GM18951 (cell line): ENCODE measurements at regions not wholly inside any gene's neighbourhood (a gene's known extent, or its start where the extent isn't known, plus 50 kb on each side); places are given as distances from the start of the nearest gene placed in this dataset.

ENCODE experiments used
- POLR2A ChIP-seq: IDR thresholded peaks from 4 replicates; pipeline ENCODE4 v1.6.1; 2011; ENCODE audit warnings: mild to moderate bottlenecking; ENCODE audit not compliant: insufficient read length, insufficient read depth; ENCODE audit errors: extremely low read depth
- in situ Hi-C: fragments of 300-500 bp; cut with MboI; formaldehyde crosslinking; loops from one replicate; pipeline ENCODE4 v1.12.0; 2022; ENCODE audit warnings: low sequenced_read_pairs, mixed read lengths, inconsistent platforms; ENCODE audit not compliant: unreplicated experiment

DNA sequence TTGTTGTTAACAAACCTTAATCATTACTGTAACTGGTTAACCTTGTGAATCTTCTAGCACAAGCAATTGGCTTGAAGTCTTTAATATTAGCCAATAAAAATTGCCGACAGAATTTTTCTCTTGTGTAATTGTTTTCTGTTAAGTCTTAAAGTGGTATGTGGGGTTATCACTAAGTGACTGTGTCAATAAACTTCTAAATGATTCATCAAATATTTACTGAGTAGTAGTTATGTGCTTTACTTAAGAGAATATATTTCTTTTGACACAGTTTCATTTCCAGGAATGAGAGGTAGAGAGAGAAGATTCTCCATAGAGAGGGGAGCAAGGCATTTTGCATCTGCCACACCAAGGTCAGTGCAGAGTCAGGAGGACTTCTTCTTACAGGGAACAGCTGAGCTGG is 2361.6 kb upstream of the AGA start:
- in situ Hi-C loops, result no loop called here

GRCh38 chr4:179804440-179804839 is 2362.2 kb upstream of the AGA start:
- TF ChIP-seq POLR2A, result no peak
- in situ Hi-C loops, result no loop called here

More for the DNA sequence above, 2361.6 kb upstream of the AGA start:
- TF ChIP-seq POLR2A, result no peak

GRCh38 chr4:179817317-179817716 is 2375.1 kb upstream of the AGA start:
- no peak for TF ChIP-seq POLR2A
- in situ Hi-C loops, result no loop called here

- in situ Hi-C loops, result no loop called here
- no peak for TF ChIP-seq POLR2A
These were observed 2381.1 kb upstream of the AGA start for GRCh38 chr4:179823342-179823741.

- no peak for TF ChIP-seq POLR2A
- in situ Hi-C loops, result no loop called here
These were observed 2389.0 kb upstream of the AGA start for GRCh38 chr4:179831274-179831673.

- TF ChIP-seq POLR2A, result no peak
- in situ Hi-C loops, result no loop called here
These were observed 2394.2 kb upstream of the AGA start for GRCh38 chr4:179836179-179837075.

DNA sequence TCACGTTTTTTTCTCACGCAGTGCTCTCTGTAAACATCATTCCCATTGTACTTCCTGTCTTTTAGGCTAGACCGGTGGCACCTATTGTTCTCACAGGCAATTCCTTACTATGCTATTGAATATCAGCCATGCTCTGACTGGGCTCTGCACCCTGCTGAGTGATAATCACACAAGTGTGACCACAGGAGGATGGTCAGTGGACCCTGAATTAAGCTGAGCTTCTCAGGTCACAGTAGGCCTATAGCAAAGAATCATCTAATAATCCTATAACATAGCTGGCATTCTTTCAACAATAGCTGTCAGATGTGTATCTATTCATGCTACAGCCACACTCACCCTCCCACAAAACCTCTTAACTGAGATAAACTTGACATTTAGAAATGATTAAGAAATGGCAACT is 2399.8 kb upstream of the TENM3 start:
- TF ChIP-seq POLR2A, result no peak
- in situ Hi-C loops, result no loop called here

GRCh38 chr4:179855469-179855868 is 2387.7 kb upstream of the TENM3 start:
- TF ChIP-seq POLR2A, result no peak
- in situ Hi-C loops, result loop anchor here (25.0 kb wide), 1 partner anchor 807 kb away; no protein-coding TSS in a partner anchor

GRCh38 chr4:179858221-179858620 is 2385.0 kb upstream of the TENM3 start:
- in situ Hi-C loops, result loop anchor here (25.0 kb wide), 1 partner anchor 804 kb away; no protein-coding TSS in a partner anchor
- TF ChIP-seq POLR2A, result no peak

DNA sequence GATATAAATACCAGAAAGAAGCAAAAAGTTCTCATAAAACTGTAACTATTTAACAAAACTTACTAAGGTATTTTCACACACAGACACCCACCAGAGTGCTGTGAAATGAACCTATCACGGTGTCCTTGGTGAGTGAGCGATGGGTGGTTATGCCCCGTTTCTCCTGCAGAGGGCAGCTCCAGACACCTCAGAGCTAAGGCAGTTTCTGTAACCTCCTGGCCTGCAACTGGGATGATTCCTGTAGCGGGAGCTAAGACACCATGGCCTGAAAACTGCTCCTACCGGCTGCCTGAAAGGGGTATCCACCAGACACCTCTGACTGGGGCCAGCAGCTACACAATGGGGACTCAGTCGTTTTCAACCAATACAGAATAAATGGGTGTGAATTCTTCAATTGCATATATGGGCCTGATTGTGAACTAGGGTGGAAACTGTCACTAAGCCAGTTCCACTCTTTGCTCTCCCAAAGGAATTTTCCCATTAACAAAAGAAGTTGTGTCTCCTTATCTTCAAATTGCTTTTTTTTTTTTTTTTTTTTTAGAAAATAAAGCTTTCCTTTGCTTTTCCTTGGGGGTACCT is 2375.8 kb upstream of the TENM3 start:
- in situ Hi-C loops, result loop anchor here (25.0 kb wide), 1 partner anchor 795 kb away; no protein-coding TSS in a partner anchor

GRCh38 chr4:179871726-179872125 is 2371.5 kb upstream of the TENM3 start:
- in situ Hi-C loops, result loop anchor here (25.0 kb wide), 1 partner anchor 791 kb away; no protein-coding TSS in a partner anchor
- no peak for TF ChIP-seq POLR2A

More for the DNA sequence above, 2375.8 kb upstream of the TENM3 start:
- no peak for TF ChIP-seq POLR2A

DNA sequence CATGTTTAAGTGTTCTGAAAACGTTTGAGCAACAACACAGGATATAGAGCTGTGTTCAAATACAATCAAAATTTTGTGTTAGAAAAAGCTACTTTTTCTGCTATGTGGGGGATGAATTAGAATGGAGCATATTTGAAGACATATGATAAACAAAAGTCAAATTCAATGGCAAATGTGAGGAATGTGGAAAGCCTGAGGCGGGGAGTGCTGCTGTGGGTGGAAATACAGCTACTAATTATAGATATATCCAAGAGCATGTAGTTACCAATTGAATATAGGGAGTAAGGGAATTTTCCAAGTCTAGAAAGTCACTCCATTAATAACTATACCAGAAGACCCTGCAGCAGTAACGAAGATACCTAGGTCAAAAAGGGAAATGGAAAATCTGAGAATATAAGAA is 2370.4 kb upstream of the TENM3 start:
- no peak for TF ChIP-seq POLR2A
- in situ Hi-C loops, result loop anchor here (25.0 kb wide), 1 partner anchor 790 kb away; no protein-coding TSS in a partner anchor

DNA sequence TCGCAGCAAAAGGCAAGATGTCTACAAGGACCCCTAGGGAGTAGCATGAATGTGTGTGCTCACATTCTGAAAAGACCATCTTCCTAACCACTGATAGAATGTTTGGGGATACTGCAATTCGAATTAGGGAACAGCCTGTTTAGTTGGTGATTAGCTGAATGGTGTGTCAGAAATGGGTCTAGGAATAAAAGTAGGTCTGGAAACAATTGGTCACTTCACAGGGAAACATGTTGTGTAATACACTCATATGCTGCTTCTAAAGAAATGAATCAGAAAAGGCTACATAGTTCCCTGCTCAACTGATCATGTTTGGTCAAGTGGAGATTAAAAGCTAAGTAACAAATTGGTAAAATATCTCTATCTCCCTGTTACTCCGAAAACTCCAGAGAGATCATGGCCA is 2362.4 kb upstream of the TENM3 start:
- no peak for TF ChIP-seq POLR2A
- in situ Hi-C loops, result no loop called here

DNA sequence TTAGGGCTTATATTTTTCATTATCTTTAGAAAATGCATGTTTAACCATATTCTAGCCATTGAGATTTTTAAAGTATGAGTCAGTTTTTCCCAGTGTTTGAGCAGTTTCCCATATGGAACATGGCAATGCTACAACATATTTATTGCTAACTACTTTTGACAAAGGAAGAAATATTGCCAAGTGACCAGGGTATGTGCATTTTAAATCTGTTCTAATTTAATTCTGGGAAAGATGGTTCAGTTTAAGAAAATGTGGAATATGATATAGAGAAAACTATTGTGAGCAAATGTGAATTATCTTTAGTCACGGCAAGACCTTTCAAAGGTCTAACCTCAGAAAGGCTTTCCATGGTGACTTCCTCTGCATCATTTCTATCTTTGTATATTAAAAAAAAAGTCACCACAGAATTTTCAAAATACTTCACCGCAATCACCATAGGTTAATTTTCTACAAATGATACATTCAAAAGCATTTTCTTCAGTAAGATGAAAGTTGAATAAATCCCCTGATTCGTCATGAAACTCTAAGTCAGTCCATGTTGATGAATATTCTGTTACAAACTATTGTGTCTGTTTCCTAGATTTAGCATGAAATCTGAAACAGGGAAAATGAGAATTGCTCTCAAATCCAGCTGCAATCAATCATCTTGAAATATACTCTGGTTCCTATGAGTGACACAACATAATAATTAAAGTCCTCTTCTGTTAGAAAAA is 2349.0 kb upstream of the TENM3 start:
- TF ChIP-seq POLR2A, result no peak
- in situ Hi-C loops, result no loop called here

DNA sequence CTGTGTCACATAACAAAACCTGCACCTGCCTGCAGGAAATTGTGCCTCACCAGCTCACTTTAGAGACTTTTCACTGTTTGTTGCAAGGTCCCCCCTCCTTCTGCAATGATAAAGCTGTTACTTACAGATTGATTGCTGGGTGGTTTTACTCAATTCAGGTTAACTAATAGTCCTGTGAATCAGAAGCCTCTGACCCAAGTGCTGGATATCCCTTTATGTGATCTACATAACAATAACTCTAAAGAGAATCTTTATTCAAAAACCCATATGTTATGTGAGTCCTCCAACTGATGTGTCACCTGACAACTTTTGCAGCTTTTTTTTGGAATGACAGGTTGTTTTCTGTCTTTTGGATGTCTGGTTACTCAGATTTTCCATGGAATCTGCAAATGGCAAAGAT is 2323.6 kb upstream of the TENM3 start:
- no peak for TF ChIP-seq POLR2A
- in situ Hi-C loops, result no loop called here
